ENCODE measurements at regions not wholly inside any gene's neighbourhood (a gene's known extent, or its start where the extent isn't known, plus 50 kb on each side); places are given as distances from the start of the nearest gene placed in this dataset.

- no peak for DNase-seq (ENCODE audit: low read depth)
- no peak for TF ChIP-seq CTCF (IDR thresholded peaks at IDR 0.05; ENCODE audit: low read length, missing control alignments)
- H3K4me3 ChIP-seq (replicated peaks; ENCODE audit: low read depth, low read length): no peak overlapping the region
These were observed 111.0 kb upstream of the PLCXD3 start for GRCh38 chr5:41621420-41621819.

- no peak overlapping the region for H3K4me3 ChIP-seq (replicated peaks; ENCODE audit: low read depth, low read length)
- no peak for TF ChIP-seq CTCF (IDR thresholded peaks at IDR 0.05; ENCODE audit: low read length, missing control alignments)
- DNase-seq (ENCODE audit: low read depth): no peak
These were observed 107.6 kb upstream of the PLCXD3 start for GRCh38 chr5:41617843-41618515.

GRCh38 chr5:41610386-41610785, 100.0 kb upstream of the PLCXD3 start:
- no peak overlapping the region for H3K4me3 ChIP-seq (replicated peaks; ENCODE audit: low read depth, low read length)
- TF ChIP-seq CTCF (IDR thresholded peaks at IDR 0.05; ENCODE audit: low read length, missing control alignments): no peak
- no peak for DNase-seq (ENCODE audit: low read depth)

DNA sequence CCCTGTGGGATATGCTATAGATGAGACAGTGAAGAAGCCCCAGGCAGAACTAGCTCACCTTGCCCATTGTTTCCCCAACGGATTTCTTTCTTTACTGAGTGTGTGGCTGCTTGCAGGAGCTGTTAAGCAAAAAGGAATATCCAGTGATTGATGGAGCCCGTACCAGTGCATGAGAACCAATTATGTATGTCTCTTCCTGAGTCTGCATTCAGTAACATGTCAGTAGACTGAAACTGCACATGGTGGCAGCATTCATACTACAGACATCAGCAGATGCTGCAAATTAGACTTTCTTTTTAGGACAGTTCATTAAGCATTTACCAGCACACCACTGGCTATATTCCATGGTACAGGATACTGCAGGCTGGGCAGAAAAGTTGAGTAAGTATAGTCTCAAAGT, 90.3 kb upstream of the PLCXD3 start:
- no peak for TF ChIP-seq CTCF (IDR thresholded peaks at IDR 0.05; ENCODE audit: low read length, missing control alignments)
- no peak overlapping the region for H3K4me3 ChIP-seq (replicated peaks; ENCODE audit: low read depth, low read length)
- DNase-seq (ENCODE audit: low read depth): no peak

DNA sequence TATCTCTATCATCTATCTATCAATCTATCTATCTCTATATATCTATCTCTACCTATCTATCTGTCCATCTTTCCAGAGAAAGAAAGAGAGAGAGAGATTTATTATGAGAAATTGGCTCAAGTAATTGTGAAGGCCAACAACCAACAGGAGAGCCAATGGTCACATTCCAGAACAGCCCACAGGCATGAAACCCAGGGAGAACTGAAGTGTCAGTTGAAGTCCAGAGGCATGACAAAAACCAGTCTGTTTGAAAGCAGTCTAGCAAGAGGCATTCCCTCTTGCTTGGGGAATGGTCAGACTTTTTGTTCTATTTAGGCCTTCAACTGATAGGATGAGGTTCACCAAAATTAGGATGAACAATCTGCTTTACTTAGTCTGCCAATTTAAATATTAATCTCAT, 87.6 kb upstream of the PLCXD3 start:
- no peak for TF ChIP-seq CTCF (IDR thresholded peaks at IDR 0.05; ENCODE audit: low read length, missing control alignments)
- DNase-seq (ENCODE audit: low read depth): peak; percentile 59
- H3K4me3 ChIP-seq (replicated peaks; ENCODE audit: low read depth, low read length): no peak overlapping the region

- no peak for TF ChIP-seq CTCF (IDR thresholded peaks at IDR 0.05; ENCODE audit: low read length, missing control alignments)
- no peak for DNase-seq (ENCODE audit: low read depth)
- no peak overlapping the region for H3K4me3 ChIP-seq (replicated peaks; ENCODE audit: low read depth, low read length)
These were observed 77.3 kb upstream of the PLCXD3 start for GRCh38 chr5:41587668-41588067.

DNA sequence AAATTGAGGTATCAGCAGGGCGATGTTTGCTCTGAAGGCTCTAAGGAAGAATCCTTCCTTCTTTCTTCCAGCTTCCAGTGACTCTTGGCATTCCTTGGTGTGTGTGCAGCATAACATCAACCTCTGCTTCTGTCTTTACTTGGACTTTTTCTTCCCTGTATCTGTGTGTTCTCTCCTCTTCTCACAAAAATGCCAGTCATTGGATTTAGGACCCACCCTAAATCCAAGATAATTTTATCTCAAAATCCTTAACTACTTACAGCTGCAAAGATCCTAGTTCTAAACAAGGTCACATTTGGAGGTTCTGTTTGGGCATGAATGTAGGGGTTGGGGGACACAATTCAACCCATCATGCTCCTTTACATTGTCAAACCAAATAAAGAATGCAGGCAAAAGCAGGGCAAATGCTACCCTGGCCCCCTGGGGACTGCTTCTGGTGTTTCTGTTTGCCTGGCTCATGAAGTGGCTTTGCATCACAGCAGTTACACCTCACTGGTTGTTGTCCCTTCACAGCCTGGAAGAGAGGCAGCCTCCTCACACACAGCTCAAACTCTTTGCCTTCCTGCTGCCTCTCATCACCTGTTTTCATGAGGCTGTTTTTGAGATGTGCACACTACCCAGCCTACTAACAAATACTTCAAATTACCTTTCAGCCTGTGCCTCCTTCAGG, 64.8 kb upstream of the PLCXD3 start:
- H3K4me3 ChIP-seq (replicated peaks; ENCODE audit: low read depth, low read length): no peak overlapping the region
- no peak for DNase-seq (ENCODE audit: low read depth)
- no peak for TF ChIP-seq CTCF (IDR thresholded peaks at IDR 0.05; ENCODE audit: low read length, missing control alignments)
